Naive thymus-derived CD4-positive, alpha-beta T cell (primary cell): ENCODE measurements at regions not wholly inside any gene's neighbourhood (a gene's known extent, or its start where the extent isn't known, plus 50 kb on each side); places are given as distances from the start of the nearest gene placed in this dataset.

Experiments used
- ATAC-seq: fragments of 150-1000 bp; cut with Tn5 transposase; 2 replicates; pipeline ENCODE4 v1.10.0; 2021; ENCODE audit warnings: mild to moderate bottlenecking, moderate library complexity
- CTCF ChIA-PET: fragments of 350-600 bp; sonication (Branson Sonifier 250); formaldehyde crosslinking; loops from one replicate; lab custom pipeline; 2021; ENCODE audit warnings: antibody characterized with exemption; lab: Charles Lee
- POLR2A ChIA-PET: fragments of 350-600 bp; sonication (Branson Sonifier 250); formaldehyde crosslinking; loops from one replicate; lab custom pipeline; 2021; ENCODE audit warnings: antibody characterized with exemption, inconsistent platforms; lab: Charles Lee
- DNase-seq, 9 donors: peaks; one replicate each; pipeline versions ENCODE4 v3.0.0 to v3.0.0-alpha.2; 2020 to 2022; ENCODE audit warnings: mixed read lengths in 1 of 9
- H3K27ac ChIP-seq: one replicate; pipeline ENCODE4 v1.7.0; 2013; ENCODE audit warnings: mild to moderate bottlenecking, low read depth, low read length, moderate library complexity
- H3K27me3 ChIP-seq, 2 donors: one replicate each; pipeline ENCODE4 v1.7.0; 2013; ENCODE audit warnings: low read length in 2 of 2, mild to moderate bottlenecking in 2 of 2, moderate library complexity in 2 of 2; ENCODE audit not compliant: control insufficient read depth in 2 of 2, insufficient read depth in 2 of 2
- H3K36me3 ChIP-seq, 3 experiments: 1 replicate in 2 of 3; 2 replicates in 1 of 3; pipeline ENCODE4 v1.7.0; 2013; ENCODE audit warnings: low read length in 3 of 3, mild to moderate bottlenecking in 3 of 3, moderate library complexity in 1 of 3; ENCODE audit not compliant: insufficient read depth in 3 of 3, control insufficient read depth in 2 of 3
- H3K4me1 ChIP-seq, 2 donors: one replicate each; pipeline ENCODE4 v1.7.0; 2013; ENCODE audit warnings: low read length in 2 of 2, mild to moderate bottlenecking in 2 of 2, moderate library complexity in 1 of 2; ENCODE audit not compliant: control insufficient read depth in 2 of 2, insufficient read depth in 2 of 2
- H3K4me3 ChIP-seq: 2 replicates; pipeline ENCODE4 v1.7.0; 2013; ENCODE audit warnings: mild to moderate bottlenecking, low read length
- H3K9me3 ChIP-seq, 3 experiments: 1 replicate in 2 of 3; 2 replicates in 1 of 3; pipeline ENCODE4 v1.7.0; 2013; ENCODE audit warnings: low read length in 3 of 3; ENCODE audit not compliant: control insufficient read depth in 2 of 3
- H3K27ac Mint-ChIP-seq, 9 donors: one replicate each; pipeline ENCODE4 v1.8.0; 2020 to 2022; ENCODE audit warnings: mixed read lengths in 9 of 9, mild to moderate bottlenecking in 8 of 9, moderate library complexity in 5 of 9, inconsistent platforms in 2 of 9
- H3K27me3 Mint-ChIP-seq, 5 donors: one replicate each; pipeline ENCODE4 v1.8.0; 2021 to 2022; ENCODE audit warnings: mixed read lengths in 5 of 5, mild to moderate bottlenecking in 1 of 5
- H3K36me3 Mint-ChIP-seq, 5 donors: one replicate each; pipeline ENCODE4 v1.8.0; 2020 to 2022; ENCODE audit warnings: mixed read lengths in 5 of 5, mild to moderate bottlenecking in 3 of 5, inconsistent platforms in 1 of 5
- H3K4me1 Mint-ChIP-seq, 7 donors: one replicate each; pipeline ENCODE4 v1.8.0; 2020 to 2022; ENCODE audit warnings: mixed read lengths in 7 of 7, mild to moderate bottlenecking in 3 of 7, inconsistent platforms in 1 of 7
- H3K4me3 Mint-ChIP-seq, 10 donors: one replicate each; pipeline ENCODE4 v1.8.0; 2020 to 2022; ENCODE audit warnings: mild to moderate bottlenecking in 10 of 10, mixed read lengths in 10 of 10, moderate library complexity in 6 of 10, inconsistent platforms in 2 of 10
- H3K9me3 Mint-ChIP-seq, 11 donors: one replicate each; pipeline ENCODE4 v1.8.0; 2020 to 2022; ENCODE audit warnings: mixed read lengths in 11 of 11, mild to moderate bottlenecking in 4 of 11, inconsistent platforms in 1 of 11, moderate library complexity in 1 of 11
- intact Hi-C, 2 donors: fragments of 100-400 bp; cut with micrococcal nuclease; formaldehyde crosslinking; loops; one replicate each; pipeline ENCODE4 v1.15.1; 2023

- DNase-seq (no peak), ATAC-seq (no peak)
- H3K4me3 Mint-ChIP-seq, result peak overlapping the region in 1 of 10 donors; percentile 48
- Histone ChIP-seq H3K9me3 (no peaks in the 10 kb centered on the region), H3K27me3 (no peaks in the 10 kb centered on the region), H3K4me1 (no peaks in the 10 kb centered on the region), H3K36me3 (no peaks in the 10 kb centered on the region), H3K27ac (no peak overlapping the region), H3K4me3 (no peak overlapping the region)
- CTCF ChIA-PET, result no interaction called here
- H3K27ac Mint-ChIP-seq, result no peak overlapping the region
- peaks cover 0 to 4% (median 0%) of the 10 kb centered on the region in 11 donors for H3K9me3 Mint-ChIP-seq
- POLR2A ChIA-PET, result no interaction called here
- H3K27me3 Mint-ChIP-seq, result peaks cover 0 to 28% (median 3%) of the 10 kb centered on the region in 5 donors
- intact Hi-C loops, result no loop called here
- H3K4me1 Mint-ChIP-seq, result no peaks in the 10 kb centered on the region
- no peaks in the 10 kb centered on the region for H3K36me3 Mint-ChIP-seq
Observed at GRCh38 chr9:121568343-121569265, 69.0 kb upstream of the GGTA1 start.

GRCh38 chr9:121569266-121569648 lies 69.6 kb upstream of the GGTA1 start:
- peaks cover 0 to 4% (median 0%) of the 10 kb centered on the region in 11 donors for H3K9me3 Mint-ChIP-seq
- Histone ChIP-seq H3K27ac (no peak overlapping the region), H3K9me3 (no peaks in the 10 kb centered on the region), H3K27me3 (no peaks in the 10 kb centered on the region), H3K4me1 (no peaks in the 10 kb centered on the region), H3K36me3 (no peaks in the 10 kb centered on the region), H3K4me3 (no peak overlapping the region)
- no peaks in the 10 kb centered on the region for H3K36me3 Mint-ChIP-seq
- H3K4me1 Mint-ChIP-seq, result no peaks in the 10 kb centered on the region
- intact Hi-C loops, result no loop called here
- H3K4me3 Mint-ChIP-seq, result no peak overlapping the region
- ATAC-seq (no peak), DNase-seq (no peak)
- peaks cover 0 to 28% (median 3%) of the 10 kb centered on the region in 5 donors for H3K27me3 Mint-ChIP-seq
- no peak overlapping the region for H3K27ac Mint-ChIP-seq
- ChIA-PET POLR2A (no interaction called here), CTCF (no interaction called here)

- Histone ChIP-seq H3K27ac (no peak overlapping the region), H3K36me3 (no peaks in the 10 kb centered on the region), H3K9me3 (no peaks in the 10 kb centered on the region), H3K4me1 (no peaks in the 10 kb centered on the region), H3K27me3 (no peaks in the 10 kb centered on the region), H3K4me3 (no peak overlapping the region)
- H3K36me3 Mint-ChIP-seq, result no peaks in the 10 kb centered on the region
- intact Hi-C loops, result no loop called here
- H3K27me3 Mint-ChIP-seq, result peaks cover 0 to 12% (median 0%) of the 10 kb centered on the region in 5 donors
- H3K27ac Mint-ChIP-seq, result no peak overlapping the region
- CTCF ChIA-PET, result no interaction called here
- DNase-seq (no peak), ATAC-seq (no peak)
- no peak overlapping the region for H3K4me3 Mint-ChIP-seq
- H3K4me1 Mint-ChIP-seq, result peaks cover 0 to 2% (median 0%) of the 10 kb centered on the region in 7 donors
- peaks cover 0 to 4% (median 0%) of the 10 kb centered on the region in 11 donors for H3K9me3 Mint-ChIP-seq
- POLR2A ChIA-PET, result no interaction called here
Observed at GRCh38 chr9:121572581-121572980, 72.9 kb upstream of the GGTA1 start.

GRCh38 chr9:121573717-121574485 lies 74.3 kb upstream of the GGTA1 start:
- no peaks in the 10 kb centered on the region for H3K36me3 ChIP-seq
- ChIA-PET CTCF (no interaction called here), POLR2A (no interaction called here)
- Mint-ChIP-seq H3K36me3 (no peaks in the 10 kb centered on the region), H3K4me3 (no peak overlapping the region), H3K27me3 (peaks cover 0 to 9% (median 0%) of the 10 kb centered on the region in 5 donors), H3K4me1 (peaks cover 0 to 2% (median 0%) of the 10 kb centered on the region in 7 donors), H3K9me3 (peaks cover 0 to 4% (median 0%) of the 10 kb centered on the region in 11 donors), H3K27ac (no peak overlapping the region)
- ATAC-seq, result no peak
- no peaks in the 10 kb centered on the region for H3K9me3 ChIP-seq
- H3K27ac ChIP-seq, result no peak overlapping the region
- DNase-seq, result no peak
- no peaks in the 10 kb centered on the region for H3K27me3 ChIP-seq
- intact Hi-C loops, result no loop called here
- no peaks in the 10 kb centered on the region for H3K4me1 ChIP-seq
- H3K4me3 ChIP-seq, result no peak overlapping the region

- no peak for ATAC-seq
- Histone ChIP-seq H3K4me1 (no peaks in the 10 kb centered on the region), H3K9me3 (no peaks in the 10 kb centered on the region), H3K4me3 (no peak overlapping the region), H3K36me3 (no peaks in the 10 kb centered on the region), H3K27ac (no peak overlapping the region), H3K27me3 (no peaks in the 10 kb centered on the region)
- CTCF ChIA-PET, result no interaction called here
- Mint-ChIP-seq H3K36me3 (no peaks in the 10 kb centered on the region), H3K27ac (no peak overlapping the region), H3K9me3 (peaks cover 0 to 4% (median 0%) of the 10 kb centered on the region in 11 donors), H3K27me3 (peaks cover under 1 to 9% (median 1%) of the 10 kb centered on the region in 5 donors), H3K4me1 (peaks cover 0 to 2% (median 0%) of the 10 kb centered on the region in 7 donors), H3K4me3 (no peak overlapping the region)
- intact Hi-C loops, result no loop called here
- no peak for DNase-seq
- POLR2A ChIA-PET, result no interaction called here
Observed at GRCh38 chr9:121574774-121575519, 75.3 kb upstream of the GGTA1 start.

GRCh38 chr9:121576281-121577075 lies 75.0 kb upstream of the DAB2IP start:
- Mint-ChIP-seq H3K27ac (no peak overlapping the region), H3K9me3 (peaks cover 0 to 1% (median 0%) of the 10 kb centered on the region in 11 donors), H3K4me1 (peaks cover 0 to 2% (median 0%) of the 10 kb centered on the region in 7 donors), H3K4me3 (no peak overlapping the region), H3K27me3 (peaks cover 2 to 17% (median 10%) of the 10 kb centered on the region in 5 donors), H3K36me3 (no peaks in the 10 kb centered on the region)
- no peak for DNase-seq
- Histone ChIP-seq H3K27ac (no peak overlapping the region), H3K4me3 (no peak overlapping the region), H3K27me3 (no peaks in the 10 kb centered on the region), H3K36me3 (no peaks in the 10 kb centered on the region), H3K9me3 (no peaks in the 10 kb centered on the region), H3K4me1 (no peaks in the 10 kb centered on the region)
- POLR2A ChIA-PET, result no interaction called here
- intact Hi-C loops, result no loop called here
- CTCF ChIA-PET, result no interaction called here
- ATAC-seq, result no peak
